Suppressor macrophage (primary cell): ENCODE measurements at regions not wholly inside any gene's neighbourhood (a gene's known extent, or its start where the extent isn't known, plus 50 kb on each side); places are given as distances from the start of the nearest gene placed in this dataset.

Experiments
- DNase-seq, 4 experiments: peaks; one replicate each; pipeline ENCODE4 v3.0.0-alpha.2; 2020 to 2022

DNA sequence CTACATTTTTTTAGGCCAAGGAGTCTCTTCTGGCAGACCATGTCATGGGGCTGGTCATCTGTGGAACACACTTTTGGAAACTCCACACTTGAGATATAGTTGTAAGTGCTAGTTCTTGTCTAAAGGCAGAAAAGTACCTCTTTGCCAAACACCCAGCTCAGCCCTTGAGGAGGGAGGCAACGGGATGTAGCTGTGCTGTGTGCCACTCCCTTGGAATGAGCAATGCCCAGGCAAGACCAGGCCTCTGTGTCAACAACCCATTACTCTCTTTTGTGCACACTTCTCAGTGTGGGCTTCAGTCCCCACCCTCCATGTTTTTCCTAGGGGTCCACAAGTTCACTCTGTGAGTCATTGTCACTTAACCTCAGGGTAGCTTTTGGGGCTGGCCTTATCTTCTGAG lies 528.3 kb upstream of the CFAP20DC start:
- DNase-seq: no peak

DNA sequence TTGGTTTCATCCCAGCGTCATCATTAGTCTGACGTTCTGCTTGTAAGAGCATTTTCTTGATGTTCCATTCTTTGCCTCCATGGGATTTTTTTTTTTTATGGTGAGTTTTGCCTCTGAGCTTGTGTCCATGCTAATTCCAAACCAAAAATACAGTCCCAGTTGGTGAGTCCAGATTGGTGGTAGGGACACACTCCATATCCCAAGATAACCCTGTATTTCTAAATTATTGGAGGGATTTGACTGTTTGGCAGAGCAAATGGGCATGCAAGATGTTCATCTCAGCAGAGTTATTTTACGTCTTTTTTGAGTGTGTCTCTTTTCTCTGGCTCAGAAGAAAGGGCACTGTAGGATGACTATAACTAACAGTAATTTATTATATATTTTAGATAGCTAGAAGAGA lies 526.8 kb upstream of the CFAP20DC start:
- DNase-seq: no peak

GRCh38 chr3:59575113-59576001 lies 525.5 kb upstream of the CFAP20DC start:
- peak; percentile 73 to 88 (median 84) for DNase-seq

DNA sequence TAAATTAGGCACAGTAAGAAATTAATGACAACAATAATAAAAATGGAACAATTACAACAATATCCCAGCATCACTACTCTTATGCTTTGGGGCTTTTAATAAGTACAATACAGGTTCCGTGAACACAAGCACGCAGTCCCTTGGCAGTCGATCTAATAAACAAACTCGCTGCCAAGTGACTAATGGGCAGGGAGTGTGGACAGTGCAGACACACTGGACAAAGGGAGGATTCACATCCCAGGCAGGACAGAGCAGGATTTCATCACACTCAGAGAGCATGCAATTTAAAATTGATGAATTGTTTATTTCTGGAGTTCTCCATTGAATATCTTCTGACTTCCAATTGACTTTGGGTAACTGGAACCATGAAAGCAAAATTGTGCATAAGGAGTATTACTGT lies 524.1 kb upstream of the CFAP20DC start:
- DNase-seq: no peak

DNA sequence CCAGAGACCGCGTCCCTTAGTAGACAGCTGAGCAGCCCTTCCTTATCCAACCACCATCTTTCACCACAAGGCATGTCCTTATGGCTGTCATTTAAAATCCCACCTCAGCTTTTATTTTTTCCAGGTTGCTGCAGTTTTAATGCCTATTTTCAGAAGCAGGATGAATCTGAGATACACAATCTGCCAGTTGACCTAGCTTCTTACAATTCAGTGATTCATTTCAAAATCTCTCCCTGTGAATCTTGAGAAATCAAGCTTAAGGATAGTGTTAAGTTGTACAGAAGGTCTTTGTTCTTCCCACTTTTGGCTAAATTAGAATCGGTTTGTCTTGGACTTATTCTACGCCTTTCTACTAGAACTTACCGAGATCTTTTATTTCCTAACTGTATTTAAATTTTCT lies 522.3 kb upstream of the CFAP20DC start:
- no peak for DNase-seq

GRCh38 chr3:59570806-59571205 lies 521.0 kb upstream of the CFAP20DC start:
- DNase-seq: no peak

GRCh38 chr3:59567661-59568060 lies 517.8 kb upstream of the CFAP20DC start:
- no peak for DNase-seq

- no peak for DNase-seq
Measured at GRCh38 chr3:59566481-59566975, 516.7 kb upstream of the CFAP20DC start.

GRCh38 chr3:59565125-59565524 lies 515.3 kb upstream of the CFAP20DC start:
- DNase-seq: no peak

DNA sequence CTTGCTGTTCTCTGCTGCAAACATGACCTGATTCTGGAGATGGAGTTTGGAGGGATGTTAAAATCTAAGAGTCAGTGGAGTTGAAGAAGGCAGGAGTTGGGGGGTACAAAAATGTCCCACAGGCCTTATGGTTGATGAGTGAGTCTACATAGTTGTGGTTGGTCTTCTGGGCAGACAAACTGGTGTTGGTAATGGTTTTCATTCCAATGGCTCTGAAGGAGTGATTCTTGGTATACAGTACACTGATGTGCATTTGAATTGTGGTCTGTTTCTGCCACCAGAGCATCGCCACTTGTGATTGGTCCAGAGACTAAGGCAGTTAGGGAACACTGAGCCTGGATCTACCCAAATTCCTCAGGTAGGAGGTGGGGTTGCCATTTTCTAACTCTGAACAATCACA lies 514.1 kb upstream of the CFAP20DC start:
- no peak for DNase-seq

DNA sequence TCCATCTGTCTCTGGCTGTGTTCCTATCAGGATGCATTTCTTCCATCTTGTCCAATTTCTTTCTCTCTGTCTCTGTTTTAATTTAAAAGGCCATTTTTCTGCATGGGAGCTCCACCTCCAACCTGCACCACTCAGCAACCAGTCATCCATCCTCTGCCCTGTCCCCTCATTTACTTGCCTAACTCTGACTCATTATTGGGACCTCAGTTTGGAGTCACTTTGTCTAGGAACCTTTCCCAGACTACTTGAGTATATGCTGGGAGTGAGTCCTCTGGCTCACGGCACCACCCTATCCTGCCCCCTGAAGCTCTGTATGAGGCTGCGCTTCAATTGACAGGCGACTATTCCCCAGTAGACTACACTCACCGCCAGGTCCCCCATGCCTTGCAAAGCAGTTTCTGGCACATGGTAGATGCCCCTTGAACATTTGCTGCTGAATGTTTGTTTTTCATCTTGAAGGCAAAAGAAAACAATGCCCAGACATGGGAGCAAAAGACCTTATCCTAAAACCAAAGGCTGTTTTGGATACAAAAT lies 513.3 kb upstream of the CFAP20DC start:
- DNase-seq: no peak

DNA sequence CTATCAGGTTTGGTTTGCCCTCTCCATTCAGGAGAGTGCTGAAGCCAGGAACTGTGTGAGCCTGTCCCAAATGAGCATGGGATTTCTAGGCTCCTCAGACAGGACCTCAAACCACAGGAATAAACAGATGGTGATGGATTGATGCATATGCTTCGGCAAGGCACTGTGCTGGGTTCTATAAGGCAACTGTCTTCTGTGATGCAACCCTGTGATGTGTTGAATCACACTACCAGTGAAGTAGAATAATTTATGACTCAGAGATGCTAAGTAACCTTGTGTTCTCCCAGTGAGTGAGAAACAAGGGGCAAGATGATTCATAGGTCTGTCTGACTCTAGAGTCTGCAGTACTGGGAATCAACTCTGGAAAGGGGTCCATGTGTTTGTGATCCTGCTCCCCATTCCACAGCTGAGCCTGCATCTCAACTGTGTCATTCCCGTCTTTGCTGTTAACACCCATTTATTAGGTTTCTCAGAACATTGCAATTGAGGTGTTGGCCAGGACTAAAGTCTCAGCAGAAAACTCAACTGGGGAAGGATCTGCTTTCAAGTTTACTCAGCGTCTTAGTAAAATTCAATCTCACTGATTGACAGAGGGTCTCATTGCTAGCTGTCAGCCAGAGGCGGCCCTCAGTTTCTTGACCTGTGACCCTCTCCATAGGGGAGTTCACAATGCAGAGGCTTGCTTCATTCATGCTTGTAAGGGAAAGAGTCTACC lies 510.1 kb upstream of the CFAP20DC start:
- DNase-seq: peak; percentile 8 to 61 (median 39)

GRCh38 chr3:59558906-59559720 lies 509.3 kb upstream of the CFAP20DC start:
- DNase-seq: no peak

DNA sequence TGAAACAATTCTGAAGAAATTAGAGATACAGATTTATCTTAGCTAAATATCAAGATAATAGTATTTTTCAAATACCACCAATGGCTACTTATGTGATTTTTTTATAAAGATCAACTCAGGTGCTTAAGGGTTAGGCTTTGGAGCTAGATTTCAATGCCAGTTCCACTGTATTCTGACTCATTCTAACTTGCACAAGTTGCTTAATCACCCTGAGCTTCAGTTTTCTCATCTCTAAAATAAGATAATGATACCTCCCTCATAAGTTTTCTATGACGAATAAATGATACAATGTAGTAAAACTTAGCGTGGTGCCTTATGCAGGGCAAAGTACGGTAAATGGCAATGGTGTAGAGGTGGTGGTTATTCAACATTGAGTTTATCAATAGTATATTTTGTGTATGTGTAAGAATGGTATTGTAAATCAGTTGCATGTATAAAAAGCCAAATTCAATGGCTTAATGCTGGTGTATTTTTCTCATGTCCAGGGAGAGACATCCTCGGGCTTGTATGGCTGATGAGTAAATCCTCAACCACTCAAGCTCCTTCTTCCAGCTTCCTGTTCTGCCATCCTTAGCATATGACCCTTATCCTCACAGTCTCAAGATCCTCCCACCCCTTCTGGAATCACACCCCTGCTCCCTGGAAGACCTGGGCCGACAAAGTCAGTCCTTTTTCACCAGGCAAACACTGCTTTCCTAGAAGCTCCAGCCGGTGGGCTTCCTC lies 505.9 kb upstream of the CFAP20DC start:
- peak in 1 of 4 experiments; percentile 12 for DNase-seq

DNA sequence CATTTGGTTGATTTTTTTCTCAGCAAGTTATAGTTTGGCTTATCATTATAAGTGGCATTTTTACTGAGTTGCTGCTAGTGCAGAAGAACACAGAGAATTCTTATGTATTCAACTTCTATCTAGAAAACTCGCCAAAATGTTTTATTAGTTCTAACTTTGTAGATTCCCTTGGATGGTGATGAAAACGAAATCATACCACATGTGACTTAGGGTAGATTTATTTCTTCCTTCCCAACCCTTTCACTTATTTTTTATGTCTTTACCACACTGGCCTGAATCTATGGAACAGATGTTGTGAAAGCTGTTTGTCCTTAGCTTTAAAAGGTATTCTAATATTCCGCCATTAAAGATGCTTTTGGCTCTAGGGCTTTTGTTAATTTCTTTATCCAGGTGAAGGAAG lies 503.3 kb upstream of the CFAP20DC start:
- DNase-seq: no peak

DNA sequence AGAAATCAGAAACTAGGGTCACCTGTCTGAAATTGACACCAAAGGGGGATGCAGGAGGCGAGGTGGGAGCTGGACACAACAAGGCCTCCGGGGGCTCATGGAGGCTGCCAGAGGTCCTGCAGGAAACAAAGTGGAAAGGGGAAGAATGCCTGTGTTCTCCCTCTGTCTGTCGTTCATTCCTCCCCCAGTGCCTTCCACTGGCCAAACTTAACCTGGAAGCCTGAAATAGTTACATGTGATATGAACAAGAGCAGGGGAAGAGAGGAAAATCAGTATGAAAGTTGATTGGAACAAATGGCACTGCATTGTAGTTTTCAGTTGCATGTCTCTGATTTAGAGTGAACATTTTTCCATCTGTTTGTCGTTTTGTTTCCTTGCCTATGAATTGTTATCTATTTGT lies 502.0 kb upstream of the CFAP20DC start:
- no peak for DNase-seq

DNA sequence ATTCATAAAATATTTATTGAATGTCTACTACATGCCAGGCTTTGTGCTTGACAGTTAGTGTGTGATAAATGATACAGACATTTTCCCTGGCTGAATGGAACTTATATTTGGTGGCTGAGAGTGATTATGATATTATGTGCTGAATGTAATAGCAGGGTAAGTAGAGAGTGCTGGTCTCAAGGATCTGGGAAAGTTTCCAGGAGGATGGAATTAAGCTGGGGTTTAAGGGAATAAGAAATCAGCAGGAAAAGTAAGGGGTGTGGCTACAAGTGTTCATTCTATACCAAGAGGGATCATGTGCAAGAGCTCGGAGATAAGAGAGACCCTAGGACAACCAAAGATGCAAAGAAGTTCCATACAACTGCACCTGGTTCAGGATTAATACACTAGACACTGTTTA lies 500.1 kb upstream of the CFAP20DC start:
- DNase-seq: no peak

DNA sequence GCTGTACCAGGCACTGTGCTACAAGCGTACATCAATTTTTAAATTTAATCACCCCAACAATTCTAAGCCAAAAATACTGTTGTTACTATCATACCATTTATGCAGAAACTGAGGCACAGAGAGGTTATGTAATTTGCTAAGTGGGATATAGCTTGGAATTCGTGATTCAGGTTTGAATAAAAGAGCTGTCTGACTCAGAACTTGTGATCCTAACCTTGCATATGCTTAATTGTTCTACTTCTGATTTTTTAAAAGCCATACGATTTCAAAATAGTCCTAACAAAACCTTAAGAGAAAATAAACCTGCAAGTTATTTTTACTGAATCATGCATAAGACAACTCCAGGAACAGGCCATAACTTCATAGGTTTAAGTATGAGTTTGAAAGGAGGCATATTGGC lies 498.0 kb upstream of the CFAP20DC start:
- no peak for DNase-seq

DNA sequence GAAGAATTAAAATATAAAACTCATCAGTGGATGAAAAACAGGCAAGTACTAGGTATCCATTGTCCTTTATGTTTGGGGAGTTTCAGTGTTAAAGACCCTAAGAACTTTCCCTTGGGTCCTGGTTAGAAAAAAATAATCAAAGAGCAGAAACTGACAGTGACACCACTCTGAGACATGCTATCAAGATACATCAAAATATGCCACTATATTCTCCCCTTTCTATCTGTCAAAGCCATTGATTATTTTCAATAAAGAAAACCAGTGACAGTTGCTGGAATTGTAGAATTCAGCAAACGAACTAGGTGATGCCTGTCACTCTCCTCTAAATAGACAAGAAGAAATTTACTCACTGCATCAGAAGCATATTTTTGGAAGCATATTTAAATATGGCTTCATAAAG lies 496.7 kb upstream of the CFAP20DC start:
- no peak for DNase-seq

GRCh38 chr3:59545374-59545773 lies 495.5 kb upstream of the CFAP20DC start:
- no peak for DNase-seq

- no peak for DNase-seq
Measured at GRCh38 chr3:59542276-59542675, 492.5 kb upstream of the CFAP20DC start.

DNA sequence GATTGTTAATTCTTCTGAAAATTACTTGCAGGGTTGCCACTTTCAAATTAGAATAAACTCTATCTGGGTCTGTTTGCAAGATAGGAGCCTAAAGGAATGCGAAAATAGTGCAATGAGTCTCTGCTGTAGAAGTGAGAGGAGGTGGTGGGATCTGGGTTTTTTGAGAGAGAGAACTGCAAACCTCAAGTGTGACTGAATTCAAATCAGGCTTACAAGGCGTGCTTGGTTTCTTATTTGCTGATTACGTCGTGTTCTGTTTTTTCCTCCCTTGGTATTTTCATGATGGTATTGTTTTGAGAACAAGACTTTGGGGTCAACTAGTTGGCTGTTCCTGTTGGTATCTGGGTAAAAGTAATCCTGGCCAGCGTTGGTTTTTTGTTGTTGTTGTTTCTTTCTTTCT lies 490.9 kb upstream of the CFAP20DC start:
- no peak for DNase-seq
